PC-3 (cell line): ENCODE measurements at regions not wholly inside any gene's neighbourhood (a gene's known extent, or its start where the extent isn't known, plus 50 kb on each side); places are given as distances from the start of the nearest gene placed in this dataset.

Source experiments
- EZH2 ChIP-seq: fragments of 300-600 bp; sonication (generic); IDR thresholded peaks from one replicate; pipeline ENCODE4 v1.6.1; 2017; ENCODE audit warnings: antibody characterized with exemption, mild to moderate bottlenecking, low read length; ENCODE audit not compliant: unreplicated experiment
- EZH2phosphoT487 ChIP-seq: fragments of 300-600 bp; sonication (generic); IDR thresholded peaks from 2 replicates; pipeline ENCODE4 v1.6.1; 2018; ENCODE audit warnings: mild to moderate bottlenecking, antibody characterized with exemption, low read length, borderline replicate concordance
- TF ChIP-seq, protein P1 (sequence below): fragments of 300-600 bp; sonication (generic); conservative IDR thresholded peaks from 2 replicates; pipeline ENCODE4 v1.5.1; 2017; ENCODE audit warnings: antibody characterized with exemption, low read depth, mild to moderate bottlenecking, low read length

DNA sequence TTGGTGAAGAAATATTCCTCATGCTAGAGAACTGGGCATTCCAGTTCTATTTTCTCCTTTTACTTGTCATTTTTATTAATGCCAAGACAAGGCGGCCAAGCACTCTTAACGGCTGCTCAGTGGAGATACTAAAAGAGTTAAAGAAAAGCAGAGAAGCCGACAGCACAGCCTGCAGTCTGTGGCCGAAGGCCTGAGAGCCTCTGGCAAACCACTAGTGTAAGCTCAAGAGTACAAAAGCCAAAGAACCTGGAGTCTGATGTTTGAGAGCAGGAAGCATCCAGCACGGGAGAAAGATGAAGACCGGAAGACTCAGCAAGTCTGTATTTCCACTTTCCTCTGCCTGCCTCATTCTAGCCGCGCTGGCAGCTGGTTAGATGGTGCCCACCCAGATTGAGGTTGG lies 167.1 kb upstream of the FUT9 start:
- TF ChIP-seq, protein P1, sequence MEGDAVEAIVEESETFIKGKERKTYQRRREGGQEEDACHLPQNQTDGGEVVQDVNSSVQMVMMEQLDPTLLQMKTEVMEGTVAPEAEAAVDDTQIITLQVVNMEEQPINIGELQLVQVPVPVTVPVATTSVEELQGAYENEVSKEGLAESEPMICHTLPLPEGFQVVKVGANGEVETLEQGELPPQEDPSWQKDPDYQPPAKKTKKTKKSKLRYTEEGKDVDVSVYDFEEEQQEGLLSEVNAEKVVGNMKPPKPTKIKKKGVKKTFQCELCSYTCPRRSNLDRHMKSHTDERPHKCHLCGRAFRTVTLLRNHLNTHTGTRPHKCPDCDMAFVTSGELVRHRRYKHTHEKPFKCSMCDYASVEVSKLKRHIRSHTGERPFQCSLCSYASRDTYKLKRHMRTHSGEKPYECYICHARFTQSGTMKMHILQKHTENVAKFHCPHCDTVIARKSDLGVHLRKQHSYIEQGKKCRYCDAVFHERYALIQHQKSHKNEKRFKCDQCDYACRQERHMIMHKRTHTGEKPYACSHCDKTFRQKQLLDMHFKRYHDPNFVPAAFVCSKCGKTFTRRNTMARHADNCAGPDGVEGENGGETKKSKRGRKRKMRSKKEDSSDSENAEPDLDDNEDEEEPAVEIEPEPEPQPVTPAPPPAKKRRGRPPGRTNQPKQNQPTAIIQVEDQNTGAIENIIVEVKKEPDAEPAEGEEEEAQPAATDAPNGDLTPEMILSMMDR = no peak
- TF ChIP-seq EZH2phosphoT487 (no peak), EZH2 (no peak)
